ENCODE measurements at regions not wholly inside any gene's neighbourhood (a gene's known extent, or its start where the extent isn't known, plus 50 kb on each side); places are given as distances from the start of the nearest gene placed in this dataset.

DNA sequence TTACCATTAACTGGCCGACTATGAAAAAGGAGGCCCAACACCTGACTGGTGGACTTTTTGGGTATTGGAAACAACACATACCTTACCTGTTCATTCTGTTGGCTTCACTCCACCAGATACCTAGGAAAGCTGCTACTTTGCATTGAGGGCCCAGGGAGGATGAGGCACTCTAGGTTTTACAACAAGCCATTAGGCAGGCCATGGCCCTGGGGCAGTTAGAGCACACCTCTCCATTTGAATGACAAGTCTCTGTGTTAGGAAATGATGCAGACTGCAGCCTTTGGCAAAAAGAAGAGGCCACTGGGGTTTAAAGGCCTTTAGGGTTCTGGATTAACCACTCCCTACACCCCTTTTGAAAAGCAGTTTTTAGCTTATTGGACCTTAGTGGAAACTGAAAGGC lies 144.3 kb downstream of the OR2B2 start:
- TF ChIP-seq, protein P1, sequence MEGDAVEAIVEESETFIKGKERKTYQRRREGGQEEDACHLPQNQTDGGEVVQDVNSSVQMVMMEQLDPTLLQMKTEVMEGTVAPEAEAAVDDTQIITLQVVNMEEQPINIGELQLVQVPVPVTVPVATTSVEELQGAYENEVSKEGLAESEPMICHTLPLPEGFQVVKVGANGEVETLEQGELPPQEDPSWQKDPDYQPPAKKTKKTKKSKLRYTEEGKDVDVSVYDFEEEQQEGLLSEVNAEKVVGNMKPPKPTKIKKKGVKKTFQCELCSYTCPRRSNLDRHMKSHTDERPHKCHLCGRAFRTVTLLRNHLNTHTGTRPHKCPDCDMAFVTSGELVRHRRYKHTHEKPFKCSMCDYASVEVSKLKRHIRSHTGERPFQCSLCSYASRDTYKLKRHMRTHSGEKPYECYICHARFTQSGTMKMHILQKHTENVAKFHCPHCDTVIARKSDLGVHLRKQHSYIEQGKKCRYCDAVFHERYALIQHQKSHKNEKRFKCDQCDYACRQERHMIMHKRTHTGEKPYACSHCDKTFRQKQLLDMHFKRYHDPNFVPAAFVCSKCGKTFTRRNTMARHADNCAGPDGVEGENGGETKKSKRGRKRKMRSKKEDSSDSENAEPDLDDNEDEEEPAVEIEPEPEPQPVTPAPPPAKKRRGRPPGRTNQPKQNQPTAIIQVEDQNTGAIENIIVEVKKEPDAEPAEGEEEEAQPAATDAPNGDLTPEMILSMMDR (conservative IDR thresholded peaks at IDR 0.05; ENCODE audit: low read depth, low read length), result no peak
- no peak overlapping the region for H3K4me3 ChIP-seq (ENCODE audit: low read depth, low read length)
- no peak for DNase-seq (ENCODE audit: low read depth)

DNA sequence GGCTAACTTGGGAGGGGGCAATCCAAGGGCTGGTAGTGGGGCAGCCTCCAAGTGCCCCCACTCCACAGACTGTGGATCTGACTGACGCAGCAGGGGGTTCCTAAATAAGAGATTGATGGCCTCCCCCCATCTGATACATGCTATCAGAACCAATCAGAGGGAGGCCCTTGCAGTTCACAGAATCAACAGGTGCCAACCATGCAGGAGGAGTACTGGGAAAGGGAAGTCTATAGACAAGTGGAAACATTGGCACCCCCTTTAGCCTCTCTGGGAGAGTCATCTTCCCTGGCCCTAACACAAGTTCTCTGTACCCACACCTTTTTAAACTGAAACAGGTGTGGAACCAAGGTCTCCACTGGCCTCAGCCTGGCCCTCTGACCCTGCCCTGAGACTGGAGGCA lies 145.8 kb downstream of the OR2B2 start:
- TF ChIP-seq, protein P1 (conservative IDR thresholded peaks at IDR 0.05; ENCODE audit: low read depth, low read length), result no peak
- H3K4me3 ChIP-seq (ENCODE audit: low read depth, low read length), result no peak overlapping the region
- DNase-seq (ENCODE audit: low read depth), result no peak

DNA sequence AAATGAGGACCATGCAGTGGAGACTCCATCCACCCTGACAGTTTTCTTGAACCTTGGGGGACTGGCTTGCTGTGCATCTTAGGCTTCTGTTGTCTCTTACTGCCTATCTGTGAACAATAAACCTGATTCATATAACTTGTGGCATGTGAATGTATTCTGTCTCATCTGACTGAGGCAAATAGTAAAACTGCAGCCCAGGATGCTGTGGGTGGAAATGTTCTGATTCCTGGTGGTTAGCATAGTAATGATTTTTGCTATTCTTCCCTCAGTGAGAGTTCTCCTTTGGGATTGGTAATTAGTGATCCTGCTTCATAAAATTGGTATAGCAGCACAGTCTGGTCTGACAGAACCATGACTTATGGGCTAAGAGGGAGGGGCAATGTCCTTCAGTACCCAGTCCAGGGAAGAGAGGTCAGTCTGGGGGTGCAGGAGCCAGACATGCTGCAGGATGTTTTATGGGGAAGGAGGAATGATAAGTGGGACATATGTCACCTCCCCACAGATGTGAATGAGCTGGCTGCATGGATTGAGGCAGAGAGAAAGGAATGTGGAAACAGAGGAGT lies 147.1 kb downstream of the OR2B2 start:
- TF ChIP-seq, protein P1 (conservative IDR thresholded peaks at IDR 0.05; ENCODE audit: low read depth, low read length), result no peak
- no peak overlapping the region for H3K4me3 ChIP-seq (ENCODE audit: low read depth, low read length)
- DNase-seq (ENCODE audit: low read depth), result no peak

DNA sequence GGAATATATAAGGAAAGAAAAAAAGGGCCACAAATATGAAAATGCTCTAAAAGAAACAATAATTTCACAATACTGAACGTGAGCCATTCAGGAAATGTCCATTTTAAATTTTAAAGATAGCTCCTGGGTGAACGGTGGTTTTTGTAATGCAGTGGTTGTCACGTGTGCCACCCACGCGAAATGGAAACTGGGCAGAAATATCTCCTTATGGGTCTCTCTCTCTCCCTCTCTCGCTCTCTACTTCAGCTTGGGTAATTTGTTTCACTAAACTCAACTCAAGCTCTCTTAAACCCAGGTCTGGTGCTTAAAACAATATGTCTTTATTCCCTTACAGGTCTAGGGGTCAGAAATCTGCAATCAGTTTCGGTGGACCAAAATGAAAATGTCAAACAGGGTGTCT lies 150.8 kb downstream of the OR2B2 start:
- peak; percentile 41 for DNase-seq (ENCODE audit: low read depth)
- TF ChIP-seq, protein P1 (conservative IDR thresholded peaks at IDR 0.05; ENCODE audit: low read depth, low read length), result no peak
- H3K4me3 ChIP-seq (ENCODE audit: low read depth, low read length), result peak overlapping the region; percentile 41

DNA sequence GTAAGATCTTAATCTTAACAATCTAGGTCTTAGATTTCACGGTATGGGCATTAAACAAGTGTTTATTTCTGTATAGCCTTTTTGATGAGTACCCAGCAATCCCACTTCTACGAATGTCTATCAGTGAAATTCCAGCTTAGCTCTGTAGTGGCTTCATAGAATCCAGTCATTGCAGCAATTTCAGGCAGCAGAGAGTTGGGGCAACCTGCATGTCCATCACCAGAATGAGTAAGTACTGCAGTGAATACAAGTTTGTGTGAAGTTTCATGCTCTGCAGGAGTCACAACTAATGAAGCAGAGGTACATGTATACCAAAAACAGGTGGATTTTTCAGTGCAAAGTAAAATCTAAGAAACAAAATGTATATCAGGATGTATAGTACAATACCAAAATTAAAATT lies 151.7 kb downstream of the OR2B2 start:
- DNase-seq (ENCODE audit: low read depth), result no peak
- TF ChIP-seq, protein P1 (conservative IDR thresholded peaks at IDR 0.05; ENCODE audit: low read depth, low read length), result no peak
- no peak overlapping the region for H3K4me3 ChIP-seq (ENCODE audit: low read depth, low read length)

DNA sequence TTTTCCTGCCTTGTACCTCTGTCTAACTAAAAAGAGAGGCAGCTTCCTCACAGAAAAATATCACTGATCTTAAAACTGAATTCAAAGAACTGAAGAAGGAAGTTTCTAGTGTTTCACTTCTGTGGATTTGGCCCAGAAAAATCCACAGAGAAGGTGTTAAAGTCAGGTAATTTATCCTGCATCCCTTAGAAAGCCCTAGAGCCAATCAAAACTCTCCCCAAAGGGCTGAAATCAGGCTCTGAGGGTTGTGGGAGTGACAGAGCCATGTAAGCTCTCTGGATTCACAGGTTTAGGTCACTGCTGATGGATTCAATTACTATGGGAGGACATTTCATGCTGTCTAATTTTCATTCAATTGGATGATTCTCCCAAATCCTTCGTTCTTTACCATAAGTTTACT lies 152.3 kb downstream of the OR2B2 start:
- TF ChIP-seq, protein P1 (conservative IDR thresholded peaks at IDR 0.05; ENCODE audit: low read depth, low read length), result no peak
- no peak overlapping the region for H3K4me3 ChIP-seq (ENCODE audit: low read depth, low read length)
- DNase-seq (ENCODE audit: low read depth), result no peak

DNA sequence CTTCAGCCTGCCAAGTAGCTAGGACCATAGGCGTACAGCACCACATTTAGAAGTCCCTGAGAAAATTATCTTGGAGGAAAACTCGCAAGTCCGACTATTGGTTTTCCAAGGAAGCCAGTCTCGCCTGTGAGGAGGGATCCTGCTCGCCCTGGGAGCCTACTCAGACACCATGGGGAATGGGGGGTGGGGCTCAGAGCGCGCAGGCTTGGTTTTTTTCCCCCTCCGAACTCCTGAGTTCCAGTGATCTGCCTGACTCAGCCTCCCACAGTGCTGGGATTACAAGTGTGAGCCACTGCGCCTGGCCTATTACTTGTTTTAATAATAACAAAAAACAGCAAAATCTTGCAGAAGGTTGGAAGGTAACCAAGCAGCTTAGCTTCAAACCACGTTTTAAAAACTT lies 153.7 kb downstream of the OR2B2 start:
- no peak for DNase-seq (ENCODE audit: low read depth)
- TF ChIP-seq, protein P1 (conservative IDR thresholded peaks at IDR 0.05; ENCODE audit: low read depth, low read length), result no peak
- H3K4me3 ChIP-seq (ENCODE audit: low read depth, low read length), result no peak overlapping the region

All from choroid plexus epithelial cell (primary cell).